Kidney epithelial cell (primary cell): ENCODE measurements at regions not wholly inside any gene's neighbourhood (a gene's known extent, or its start where the extent isn't known, plus 50 kb on each side); places are given as distances from the start of the nearest gene placed in this dataset.
"Not testable (repeated sequence)": the region's sequence is repeated elsewhere in the genome, so short reads cannot be mapped to it uniquely, and the experiment has no call there.

ENCODE experiments used
- DNase-seq: peaks from one replicate; pipeline ENCODE4 v3.0.0-alpha.2; 2010; ENCODE audit warnings: low read depth
- H3K27me3 ChIP-seq: 2 replicates; pipeline ENCODE4 v1.6.0; 2011; ENCODE audit warnings: low read length; ENCODE audit not compliant: control insufficient read depth, insufficient read depth
- H3K36me3 ChIP-seq: 2 replicates; pipeline ENCODE4 v1.5.1; 2011; ENCODE audit warnings: low read length; ENCODE audit not compliant: control insufficient read depth, insufficient read depth
- H3K4me3 ChIP-seq: 2 replicates; pipeline ENCODE4 v1.5.1; 2011; ENCODE audit warnings: low read depth, mild to moderate bottlenecking, control low read depth, low read length
- TF ChIP-seq, protein P1 (sequence below): IDR thresholded peaks from 2 replicates; pipeline ENCODE4 v1.5.1; 2011; ENCODE audit warnings: mild to moderate bottlenecking, moderate library complexity, low read length, control low read depth, inconsistent platforms; ENCODE audit not compliant: insufficient read depth, poor library complexity, severe bottlenecking

DNA sequence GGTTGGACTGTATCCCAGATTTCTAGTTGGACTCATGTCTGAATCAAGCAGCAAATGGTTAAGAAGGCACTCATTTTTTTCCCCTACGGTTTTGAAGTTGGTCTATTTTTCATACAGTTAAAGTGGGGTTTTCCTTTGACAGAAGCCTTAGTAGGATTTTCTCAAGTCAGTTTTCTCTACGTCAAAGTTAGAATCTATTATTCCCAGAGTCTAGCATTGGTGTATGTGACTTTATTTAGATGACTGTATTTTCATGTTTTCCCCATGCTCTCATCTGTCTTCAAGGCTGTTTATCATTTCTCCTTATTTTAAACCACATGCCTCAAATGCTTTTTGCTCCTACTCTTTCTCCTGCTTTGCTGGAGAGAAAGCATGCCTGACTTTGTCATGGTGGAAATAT lies 623.2 kb downstream of the CCSER2 start:
- TF ChIP-seq, protein P1, sequence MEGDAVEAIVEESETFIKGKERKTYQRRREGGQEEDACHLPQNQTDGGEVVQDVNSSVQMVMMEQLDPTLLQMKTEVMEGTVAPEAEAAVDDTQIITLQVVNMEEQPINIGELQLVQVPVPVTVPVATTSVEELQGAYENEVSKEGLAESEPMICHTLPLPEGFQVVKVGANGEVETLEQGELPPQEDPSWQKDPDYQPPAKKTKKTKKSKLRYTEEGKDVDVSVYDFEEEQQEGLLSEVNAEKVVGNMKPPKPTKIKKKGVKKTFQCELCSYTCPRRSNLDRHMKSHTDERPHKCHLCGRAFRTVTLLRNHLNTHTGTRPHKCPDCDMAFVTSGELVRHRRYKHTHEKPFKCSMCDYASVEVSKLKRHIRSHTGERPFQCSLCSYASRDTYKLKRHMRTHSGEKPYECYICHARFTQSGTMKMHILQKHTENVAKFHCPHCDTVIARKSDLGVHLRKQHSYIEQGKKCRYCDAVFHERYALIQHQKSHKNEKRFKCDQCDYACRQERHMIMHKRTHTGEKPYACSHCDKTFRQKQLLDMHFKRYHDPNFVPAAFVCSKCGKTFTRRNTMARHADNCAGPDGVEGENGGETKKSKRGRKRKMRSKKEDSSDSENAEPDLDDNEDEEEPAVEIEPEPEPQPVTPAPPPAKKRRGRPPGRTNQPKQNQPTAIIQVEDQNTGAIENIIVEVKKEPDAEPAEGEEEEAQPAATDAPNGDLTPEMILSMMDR: no peak
- H3K36me3 ChIP-seq: no peaks in the 10 kb centered on the region
- H3K4me3 ChIP-seq: no peak overlapping the region
- DNase-seq: no peak
- no peaks in the 10 kb centered on the region for H3K27me3 ChIP-seq

DNA sequence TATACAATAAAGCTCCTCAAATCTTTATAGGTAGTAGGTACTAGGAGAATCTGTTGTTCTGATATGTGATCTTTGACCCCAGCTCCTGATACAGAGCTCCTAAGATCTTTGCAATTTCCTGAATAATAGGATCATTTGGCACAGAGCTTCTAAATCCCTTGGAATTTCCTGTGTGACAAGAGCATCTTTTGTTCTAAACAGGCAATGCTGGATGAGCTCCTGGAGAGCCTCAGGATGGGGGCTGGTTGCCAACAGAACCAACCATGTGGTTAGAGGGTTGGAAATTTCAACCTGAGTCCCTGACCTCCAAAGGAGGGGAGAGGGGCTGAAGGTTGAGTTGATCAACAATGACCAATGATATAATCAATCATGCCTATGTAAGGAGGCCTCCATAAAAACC lies 629.0 kb downstream of the CCSER2 start:
- H3K27me3 ChIP-seq: no peaks in the 10 kb centered on the region
- DNase-seq: no peak
- no peak overlapping the region for H3K4me3 ChIP-seq
- H3K36me3 ChIP-seq: no peaks in the 10 kb centered on the region
- TF ChIP-seq, protein P1: no peak

DNA sequence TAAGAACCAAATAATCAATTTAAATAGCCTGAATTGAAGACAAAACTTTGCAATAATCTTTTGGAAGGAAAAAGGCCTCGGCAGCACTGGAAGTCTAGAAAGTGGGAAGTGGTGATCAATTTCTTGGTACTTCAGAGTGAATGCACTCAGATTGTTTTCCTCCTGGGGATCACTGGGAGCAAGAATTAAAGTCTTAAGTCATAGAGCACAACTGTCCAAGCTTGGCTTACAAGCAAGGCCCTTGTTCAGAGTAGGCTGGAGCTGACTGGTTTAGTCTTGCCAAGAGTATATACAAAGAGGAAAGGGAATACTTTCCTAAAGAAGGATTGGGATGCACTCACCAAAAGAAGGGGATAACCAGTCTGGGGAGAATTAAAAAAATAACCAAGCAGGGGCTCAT lies 637.1 kb downstream of the CCSER2 start:
- no peak for DNase-seq
- H3K27me3 ChIP-seq: no peaks in the 10 kb centered on the region
- TF ChIP-seq, protein P1: no peak

DNA sequence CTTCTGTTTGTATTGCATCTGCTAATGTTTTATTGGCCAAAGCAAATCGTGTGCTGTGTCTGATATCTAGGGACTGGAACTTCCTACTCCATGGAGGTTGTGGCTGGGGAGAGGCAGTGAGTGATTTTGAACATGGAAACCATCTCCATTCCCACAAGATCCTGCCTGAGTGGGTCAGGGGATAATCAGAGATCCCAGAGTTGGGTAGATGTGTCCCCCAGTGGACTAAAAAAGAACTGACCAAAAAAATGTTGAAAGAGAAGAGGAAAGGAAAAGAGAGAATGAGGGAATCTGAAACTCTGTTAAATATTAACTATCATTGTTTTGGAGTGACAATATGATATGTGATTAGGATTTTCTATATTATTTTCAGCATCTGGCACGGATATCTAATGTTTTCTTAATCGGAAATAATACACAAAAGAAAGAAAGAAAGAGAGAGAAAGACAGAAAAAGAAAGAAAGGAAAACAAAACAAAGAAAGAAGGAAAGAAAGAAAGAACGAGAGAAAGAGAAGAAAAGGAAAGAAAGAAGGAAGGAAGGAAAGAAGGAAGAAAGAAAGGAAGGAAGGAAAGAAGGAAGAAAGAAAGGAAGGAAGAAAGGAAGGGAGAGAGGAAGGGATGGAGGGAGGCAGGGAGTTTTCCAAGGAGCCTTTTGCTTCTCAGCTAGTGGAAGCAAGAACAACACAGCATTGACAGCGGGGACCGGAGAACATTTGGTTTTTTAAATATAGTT lies 638.5 kb downstream of the CCSER2 start:
- Histone ChIP-seq H3K36me3 (no peaks in the 10 kb centered on the region), H3K4me3 (no peak overlapping the region), H3K27me3 (no peaks in the 10 kb centered on the region)
- DNase-seq: no peak
- TF ChIP-seq, protein P1: no peak

More for the DNA sequence above, 637.1 kb downstream of the CCSER2 start:
- Histone ChIP-seq H3K4me3 (no peak overlapping the region), H3K36me3 (no peaks in the 10 kb centered on the region)

DNA sequence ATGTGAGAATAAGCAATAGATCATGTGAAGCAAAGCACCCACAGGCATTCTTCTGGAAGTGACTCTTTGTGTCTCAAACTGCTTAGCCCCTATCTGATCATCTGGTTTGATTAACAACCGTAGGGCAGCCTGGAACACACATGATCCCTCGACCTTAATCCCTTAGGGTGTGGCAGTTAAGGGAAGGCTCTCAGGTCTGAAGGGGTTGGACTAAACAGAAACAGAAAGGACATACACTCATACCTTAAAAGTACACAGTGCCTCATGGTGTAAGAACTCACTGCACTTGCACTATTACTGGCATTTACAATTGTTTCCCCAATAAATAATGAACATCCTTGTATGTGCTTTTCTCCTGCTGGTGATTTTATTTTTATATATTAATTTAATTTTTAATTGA lies 640.9 kb downstream of the CCSER2 start:
- not testable (repeated sequence) for DNase-seq, H3K27me3 ChIP-seq

DNA sequence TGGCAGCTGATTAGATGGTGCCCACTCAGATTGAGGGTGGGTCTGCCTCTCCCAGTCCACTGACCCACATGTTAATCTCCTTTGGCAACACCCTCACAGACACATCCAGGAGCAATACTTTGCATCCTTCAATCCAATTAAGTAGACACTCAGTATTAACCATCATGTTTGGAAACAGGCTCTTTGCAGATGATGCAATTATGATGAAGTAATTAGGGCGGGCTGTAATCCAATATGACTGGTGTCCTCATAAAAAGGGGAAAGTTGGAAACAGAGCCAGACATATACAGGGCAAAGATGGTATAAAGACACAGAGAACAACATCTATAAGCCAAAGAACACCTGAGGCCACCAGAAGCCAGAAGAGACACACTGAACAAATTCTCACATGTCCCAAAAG lies 658.6 kb downstream of the CCSER2 start:
- H3K36me3 ChIP-seq: no peaks in the 10 kb centered on the region
- TF ChIP-seq, protein P1: no peak
- H3K27me3 ChIP-seq: no peaks in the 10 kb centered on the region
- H3K4me3 ChIP-seq: no peak overlapping the region
- no peak for DNase-seq

More for the DNA sequence above, 640.9 kb downstream of the CCSER2 start:
- not testable (repeated sequence) for H3K36me3 ChIP-seq, H3K4me3 ChIP-seq
